ENCODE measurements at regions not wholly inside any gene's neighbourhood (a gene's known extent, or its start where the extent isn't known, plus 50 kb on each side); places are given as distances from the start of the nearest gene placed in this dataset.

DNA sequence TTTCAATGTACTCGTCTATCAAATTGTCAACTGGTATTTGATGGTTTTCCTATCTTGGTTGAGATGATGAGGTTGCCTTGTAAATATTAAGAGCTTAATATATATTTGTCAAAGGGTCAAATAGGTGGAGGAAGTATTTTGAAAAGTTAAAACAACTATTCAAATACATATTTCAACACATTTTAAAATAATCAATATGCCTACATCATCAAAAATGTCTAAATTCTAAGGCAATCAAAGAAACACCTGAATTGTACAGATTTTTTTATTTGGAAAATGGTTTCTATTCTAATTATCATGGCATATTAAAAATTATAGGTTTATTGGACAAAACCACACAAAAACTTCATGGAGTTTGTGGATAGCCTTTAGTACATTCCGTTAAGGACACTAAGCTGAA, 461.4 kb upstream of the ONECUT1 start:
- no peak for TF ChIP-seq EZH2 (IDR thresholded peaks at IDR 0.05)
- TF ChIP-seq, protein P1, sequence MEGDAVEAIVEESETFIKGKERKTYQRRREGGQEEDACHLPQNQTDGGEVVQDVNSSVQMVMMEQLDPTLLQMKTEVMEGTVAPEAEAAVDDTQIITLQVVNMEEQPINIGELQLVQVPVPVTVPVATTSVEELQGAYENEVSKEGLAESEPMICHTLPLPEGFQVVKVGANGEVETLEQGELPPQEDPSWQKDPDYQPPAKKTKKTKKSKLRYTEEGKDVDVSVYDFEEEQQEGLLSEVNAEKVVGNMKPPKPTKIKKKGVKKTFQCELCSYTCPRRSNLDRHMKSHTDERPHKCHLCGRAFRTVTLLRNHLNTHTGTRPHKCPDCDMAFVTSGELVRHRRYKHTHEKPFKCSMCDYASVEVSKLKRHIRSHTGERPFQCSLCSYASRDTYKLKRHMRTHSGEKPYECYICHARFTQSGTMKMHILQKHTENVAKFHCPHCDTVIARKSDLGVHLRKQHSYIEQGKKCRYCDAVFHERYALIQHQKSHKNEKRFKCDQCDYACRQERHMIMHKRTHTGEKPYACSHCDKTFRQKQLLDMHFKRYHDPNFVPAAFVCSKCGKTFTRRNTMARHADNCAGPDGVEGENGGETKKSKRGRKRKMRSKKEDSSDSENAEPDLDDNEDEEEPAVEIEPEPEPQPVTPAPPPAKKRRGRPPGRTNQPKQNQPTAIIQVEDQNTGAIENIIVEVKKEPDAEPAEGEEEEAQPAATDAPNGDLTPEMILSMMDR (IDR thresholded peaks at IDR 0.05): no peak
- no peak for TF ChIP-seq EZH2phosphoT487 (IDR thresholded peaks at IDR 0.05)
